ENCODE measurements at regions not wholly inside any gene's neighbourhood (a gene's known extent, or its start where the extent isn't known, plus 50 kb on each side); places are given as distances from the start of the nearest gene placed in this dataset.
A peak's percentile ranks its signal among the peaks of the same experiment; 100 is the strongest.

DNA sequence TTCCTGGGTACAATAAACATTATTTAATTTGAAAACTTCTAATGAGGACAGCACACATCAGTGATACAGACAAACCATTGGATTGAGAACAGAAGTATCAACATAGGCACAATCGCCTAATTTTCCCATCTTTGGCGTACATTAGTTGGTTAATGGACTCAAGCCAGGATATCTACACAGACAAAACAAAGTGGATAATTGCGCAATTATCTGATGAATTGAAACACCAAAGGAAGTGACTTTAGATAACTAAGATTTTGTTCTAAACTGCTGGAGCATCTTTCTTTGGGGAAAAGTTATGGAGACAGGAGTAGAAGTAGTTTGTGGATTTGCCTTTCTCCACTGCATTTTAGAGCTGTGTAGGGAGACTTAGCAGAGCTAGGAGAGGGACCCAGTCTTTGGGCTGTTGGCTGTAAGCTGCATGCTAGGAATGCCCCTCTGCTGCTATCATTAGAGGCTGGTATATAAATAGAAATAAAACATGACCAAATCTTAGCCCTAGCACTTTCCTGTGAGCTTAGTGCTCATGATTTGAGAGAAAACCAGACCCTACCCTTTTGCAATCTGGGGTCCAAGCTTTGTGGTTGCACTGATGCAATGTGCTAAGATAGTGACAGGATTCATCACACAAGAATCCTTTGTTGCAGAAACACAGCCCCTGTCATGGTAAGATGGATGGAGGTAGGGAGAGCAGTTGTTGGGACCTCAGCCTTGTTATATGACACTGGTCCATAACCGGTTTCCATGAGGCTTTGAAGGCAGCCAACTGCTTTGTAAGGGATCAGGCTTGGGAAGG, 264.5 kb upstream of the PIK3C3 start:
- no peak for DNase-seq

DNA sequence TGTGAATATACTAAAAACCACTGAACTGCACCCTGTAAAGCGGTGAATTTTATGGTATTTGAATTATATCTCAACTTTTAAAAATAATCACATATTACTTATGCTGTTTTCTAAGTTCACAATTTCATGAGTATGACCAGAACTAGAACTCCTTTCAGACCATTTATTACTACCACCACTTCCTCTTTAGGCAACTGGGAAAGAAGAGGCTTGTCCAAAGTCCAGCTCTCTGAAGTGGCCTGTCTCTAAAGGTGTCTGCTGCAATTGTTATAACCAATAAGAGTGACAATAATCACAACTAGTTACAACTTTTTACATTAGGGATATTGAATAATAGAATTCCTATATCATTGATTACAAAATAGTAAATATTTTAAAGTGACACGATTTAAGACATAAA, 267.9 kb upstream of the PIK3C3 start:
- no peak for DNase-seq

DNA sequence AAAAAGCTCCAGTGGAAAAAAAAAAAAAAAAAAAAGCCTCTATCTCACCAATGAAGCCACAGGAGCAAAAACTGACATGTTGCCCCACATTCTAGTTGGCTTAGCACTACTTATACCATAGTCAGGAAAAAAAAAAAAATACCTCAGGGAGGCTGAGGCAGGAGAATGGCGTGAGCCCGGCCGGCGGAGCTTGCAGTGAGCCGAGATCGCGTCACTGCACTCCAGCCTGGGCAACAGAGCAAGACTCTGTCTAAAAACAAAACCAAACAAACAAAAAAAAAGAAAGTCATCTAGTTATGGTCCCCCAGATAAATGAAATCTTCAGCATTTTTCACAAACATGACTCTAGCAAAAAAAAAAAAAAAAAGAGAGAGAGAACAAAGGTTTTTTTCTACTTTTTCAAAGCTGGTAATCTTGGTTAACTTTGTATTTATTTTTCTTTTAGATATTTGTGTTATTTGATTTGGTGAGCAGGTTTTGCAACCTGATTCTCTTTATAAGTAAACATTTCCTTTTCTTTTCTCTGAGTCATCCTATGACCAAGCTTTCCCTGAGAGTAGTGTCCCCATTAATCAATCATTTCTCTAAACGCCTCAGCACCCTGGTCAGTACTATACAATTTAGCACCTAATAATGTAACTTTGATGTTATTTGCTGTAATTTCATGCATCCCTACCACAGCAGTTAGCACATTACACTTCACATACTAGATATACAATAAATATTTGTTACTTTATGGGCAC, 273.7 kb upstream of the PIK3C3 start:
- no peak for DNase-seq

DNA sequence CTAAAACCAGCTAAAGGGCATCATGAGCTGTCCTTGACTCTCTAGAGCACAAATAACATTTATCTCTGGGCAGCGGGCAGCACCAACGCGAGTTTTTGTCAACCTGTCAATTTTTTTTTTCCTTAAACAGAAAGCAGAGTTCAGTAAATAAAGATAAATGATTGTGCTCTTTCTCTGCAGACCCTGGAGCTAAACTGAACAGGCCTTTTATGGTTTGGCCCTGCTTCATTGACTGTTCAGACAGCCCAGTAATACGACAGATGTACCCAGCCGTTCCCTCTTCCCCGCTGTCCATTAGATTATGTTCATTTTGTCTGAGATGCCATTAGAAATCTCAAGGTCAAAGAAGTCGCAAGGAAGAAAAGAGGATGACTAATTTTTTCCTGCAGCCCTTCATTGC, 280.5 kb upstream of the PIK3C3 start:
- DNase-seq: no peak

DNA sequence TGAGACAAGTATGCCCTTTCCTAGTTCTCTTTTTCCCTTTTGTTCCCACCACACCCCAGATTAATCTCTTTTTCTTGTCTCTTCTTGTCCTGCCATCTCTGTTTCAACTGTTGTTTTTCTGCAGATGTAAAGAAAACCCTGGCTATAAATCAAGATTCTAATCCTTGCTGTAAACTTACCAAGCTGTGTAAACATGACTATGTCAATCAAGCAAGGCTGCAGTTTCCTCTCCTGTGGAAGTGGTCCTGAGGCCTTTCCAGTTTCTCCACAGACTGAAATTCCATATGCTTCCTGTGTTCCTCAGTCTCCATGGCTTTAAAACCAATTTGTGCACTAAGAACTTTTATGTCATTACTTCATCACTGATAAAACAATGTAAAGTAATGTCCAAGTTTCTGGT, 288.8 kb upstream of the PIK3C3 start:
- DNase-seq: no peak

DNA sequence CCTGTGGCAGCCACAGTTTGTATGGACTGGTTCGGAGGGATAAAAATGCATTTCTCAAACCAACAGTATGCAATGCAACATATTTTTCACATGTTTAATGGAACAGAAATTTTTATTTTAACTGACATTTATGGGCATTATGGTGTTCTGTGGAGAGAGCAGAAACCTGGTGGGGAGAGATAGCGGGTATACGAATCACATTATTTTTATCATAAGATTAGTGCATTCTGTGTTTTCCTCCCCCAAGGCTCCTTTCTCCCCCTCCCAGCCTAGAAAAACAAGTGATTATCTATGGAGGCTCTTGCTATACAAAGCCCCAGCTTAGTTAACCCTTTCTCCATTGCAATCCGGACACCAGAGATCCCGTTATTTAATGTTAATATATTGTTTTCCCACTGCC, 289.8 kb upstream of the PIK3C3 start:
- no peak for DNase-seq

DNA sequence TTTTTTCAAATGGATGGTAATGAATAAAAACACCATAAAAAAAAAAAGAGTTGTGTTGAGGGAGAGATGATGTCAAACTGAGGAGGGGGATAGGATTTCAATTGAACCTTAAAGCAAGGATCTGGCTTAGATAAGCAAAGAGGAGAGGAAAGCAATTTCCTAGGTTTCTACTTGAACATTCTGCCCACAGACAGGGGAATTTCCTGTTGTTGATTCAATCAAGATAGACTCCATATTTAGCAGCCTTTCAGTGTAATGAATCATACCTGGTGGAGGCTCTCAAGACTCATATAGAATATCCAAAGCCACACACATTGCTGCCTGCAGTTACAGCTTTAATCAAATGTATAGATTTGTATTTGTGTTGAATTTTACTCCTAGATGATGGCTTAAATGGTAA, 294.4 kb upstream of the PIK3C3 start:
- no peak for DNase-seq

DNA sequence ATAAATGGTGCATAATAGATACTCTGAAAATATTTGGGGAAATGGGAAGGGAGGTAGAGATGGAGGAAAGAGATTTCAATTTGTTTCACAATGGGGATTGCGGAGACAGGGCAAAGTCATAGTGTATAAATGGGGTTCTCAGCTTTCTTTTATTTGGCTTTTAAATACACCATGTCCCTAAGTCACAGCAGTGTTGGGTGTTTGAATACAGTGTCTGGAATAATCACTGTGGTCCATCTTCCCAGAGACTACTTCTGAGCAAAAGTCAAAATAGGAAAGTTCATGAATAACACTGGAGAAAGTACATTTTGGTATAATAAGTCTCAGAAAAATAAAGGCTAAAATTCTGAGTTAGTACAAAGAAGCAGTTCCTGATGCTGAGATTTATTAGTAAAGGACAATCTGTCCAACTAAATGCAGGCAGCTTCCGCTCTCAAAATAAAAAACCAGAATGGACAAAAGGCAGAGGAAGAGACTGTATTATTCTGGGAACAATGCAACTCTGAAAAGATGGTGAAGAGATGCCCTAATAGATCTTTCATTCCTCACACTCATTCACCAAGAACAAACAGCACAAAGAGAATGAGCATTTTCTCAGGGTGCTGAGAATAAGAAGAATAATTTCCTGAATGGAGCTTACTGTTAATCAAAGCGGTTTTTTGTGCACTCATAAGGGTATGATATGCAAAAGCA, 295.4 kb upstream of the PIK3C3 start:
- no peak for DNase-seq

DNA sequence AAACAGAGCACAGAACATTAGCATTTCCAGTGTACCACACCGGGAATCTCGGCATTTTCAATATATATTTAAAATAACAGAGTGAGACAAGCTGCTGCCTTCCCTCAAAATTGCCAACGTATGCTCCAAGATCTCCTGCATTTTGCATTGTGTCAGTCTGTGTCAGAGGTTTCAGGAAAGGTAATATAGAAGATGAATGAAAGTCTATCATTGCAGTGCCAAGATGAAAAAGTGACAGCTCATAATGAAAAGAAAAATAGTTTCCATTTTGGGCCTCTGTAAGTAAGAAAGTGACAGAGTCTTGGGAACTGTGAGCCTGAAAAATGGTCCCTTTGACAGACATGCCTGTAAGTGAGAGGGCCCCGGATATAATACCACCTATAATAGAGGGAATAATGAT, 297.8 kb upstream of the PIK3C3 start:
- DNase-seq: no peak

DNA sequence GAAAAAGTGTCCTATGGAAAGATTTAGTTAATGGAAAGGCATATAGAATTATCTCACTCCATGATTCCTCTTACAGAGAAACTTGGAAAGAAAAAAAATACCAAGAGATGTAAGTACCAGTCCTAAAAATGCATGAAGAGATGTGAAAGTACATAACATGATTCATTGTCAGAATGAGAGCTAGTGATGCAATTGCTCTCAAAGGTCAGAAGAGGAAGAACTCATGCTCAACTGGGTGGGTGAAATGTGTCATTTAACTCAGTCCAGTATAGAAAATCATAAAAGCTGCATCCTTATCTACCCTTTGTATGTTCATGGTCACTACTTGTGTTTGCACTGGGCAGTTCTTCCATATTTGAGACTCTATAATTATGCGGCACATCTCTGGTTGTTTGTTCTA, 300.0 kb upstream of the PIK3C3 start:
- no peak for DNase-seq

DNA sequence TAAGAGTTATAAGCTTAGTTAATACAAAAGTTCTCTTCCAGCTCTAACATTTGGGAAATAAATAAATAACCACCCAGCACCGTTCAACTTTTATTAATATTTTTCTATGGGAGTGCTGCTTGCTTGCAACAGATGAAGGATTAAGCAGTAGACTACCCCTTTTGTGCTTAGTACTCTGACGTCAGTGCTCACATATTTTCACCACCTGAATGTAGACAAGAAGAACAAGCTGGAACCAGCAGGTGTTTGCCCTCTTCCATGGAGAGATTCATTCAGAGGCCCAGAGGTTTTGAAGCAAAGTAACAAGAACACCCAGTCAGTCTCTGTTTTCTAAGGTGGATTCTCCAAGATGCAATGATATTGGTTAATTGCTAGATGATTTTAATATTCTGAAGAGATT, 307.1 kb upstream of the PIK3C3 start:
- DNase-seq: no peak

DNA sequence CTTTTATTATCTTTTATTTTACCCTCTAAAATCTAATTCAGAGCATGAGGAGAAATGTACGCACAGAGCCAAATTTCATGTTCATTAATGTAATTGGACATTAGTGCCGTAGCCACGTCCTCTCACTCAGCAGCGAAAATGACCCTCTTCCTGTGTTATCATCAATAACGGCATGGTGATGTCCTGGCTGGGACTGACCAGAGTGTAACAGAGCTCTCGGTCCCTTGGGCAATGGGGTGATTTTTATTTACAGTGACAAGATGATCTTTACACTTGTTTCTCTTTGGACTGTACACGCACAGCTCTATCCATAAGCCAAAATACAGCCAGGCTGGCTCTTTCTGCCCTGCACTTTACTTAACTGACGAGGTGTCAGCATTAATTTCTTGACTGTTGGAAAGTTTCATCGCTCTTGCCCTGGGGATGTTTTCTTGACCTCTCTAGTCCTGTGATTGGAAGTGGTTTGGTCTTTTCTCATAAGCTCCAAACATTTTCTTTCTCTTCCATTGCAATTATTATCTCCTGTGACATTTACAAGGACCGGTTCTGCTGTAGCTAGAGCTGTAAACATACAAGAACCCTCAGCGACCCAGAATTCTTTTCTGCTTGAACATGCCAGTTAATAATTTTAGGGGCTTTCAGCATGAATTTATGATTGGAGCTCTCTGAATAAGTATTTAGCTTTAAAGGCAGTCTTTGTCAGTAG, 308.0 kb upstream of the PIK3C3 start:
- no peak for DNase-seq

DNA sequence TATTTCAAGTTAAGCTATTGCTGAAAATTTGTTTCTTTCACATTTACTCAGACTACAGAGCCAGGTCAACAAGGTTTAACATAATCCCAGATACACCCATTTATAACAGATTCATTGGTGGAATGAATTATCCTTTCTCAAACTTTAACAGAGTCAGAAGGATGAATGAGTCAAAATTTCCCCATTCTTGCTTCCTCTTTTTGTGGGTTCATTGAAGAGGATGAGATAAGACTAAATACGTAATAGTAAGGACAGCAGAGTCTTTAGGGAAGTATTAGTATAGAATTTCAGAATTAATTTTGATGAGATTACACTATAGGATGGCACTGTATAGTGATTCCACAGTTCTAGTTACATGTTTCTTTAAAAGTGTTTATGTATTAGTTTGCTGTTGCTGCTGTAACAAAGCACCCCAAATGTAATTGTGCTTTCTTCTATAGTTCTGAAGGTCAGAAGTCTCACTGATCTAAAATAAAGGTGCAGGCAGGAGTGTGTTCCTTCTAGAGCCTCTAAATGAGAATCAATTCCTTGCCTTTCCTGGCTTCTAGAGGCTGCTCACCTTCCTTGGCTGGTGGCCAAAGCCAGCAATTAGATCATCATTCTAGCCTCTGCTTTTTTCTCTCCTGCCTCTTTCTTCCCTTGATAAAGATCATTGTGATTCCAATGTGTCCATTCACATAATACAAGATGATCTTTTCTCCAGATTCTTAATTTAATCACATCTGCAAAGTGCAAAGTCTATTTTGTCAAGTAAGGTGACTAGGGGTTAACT, 309.3 kb upstream of the PIK3C3 start:
- DNase-seq: no peak

DNA sequence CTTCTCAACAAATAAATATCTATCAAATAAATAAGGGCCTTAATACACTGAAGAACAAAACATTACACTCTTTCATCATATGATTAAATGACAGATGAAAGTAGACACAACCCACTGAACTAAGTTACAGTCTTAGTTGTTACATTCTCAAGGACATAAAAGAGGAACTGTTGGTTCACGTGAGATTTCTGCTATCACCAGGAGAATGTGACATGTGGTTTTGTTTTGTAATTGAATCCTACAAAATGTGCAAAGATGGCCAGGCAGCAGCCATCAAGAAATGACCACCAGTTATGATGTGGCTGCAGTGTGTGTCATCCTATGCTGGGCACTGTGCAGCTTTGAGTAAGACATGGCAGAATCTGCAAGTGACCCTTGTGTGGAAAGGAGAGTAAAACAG, 310.6 kb upstream of the PIK3C3 start:
- DNase-seq: no peak

DNA sequence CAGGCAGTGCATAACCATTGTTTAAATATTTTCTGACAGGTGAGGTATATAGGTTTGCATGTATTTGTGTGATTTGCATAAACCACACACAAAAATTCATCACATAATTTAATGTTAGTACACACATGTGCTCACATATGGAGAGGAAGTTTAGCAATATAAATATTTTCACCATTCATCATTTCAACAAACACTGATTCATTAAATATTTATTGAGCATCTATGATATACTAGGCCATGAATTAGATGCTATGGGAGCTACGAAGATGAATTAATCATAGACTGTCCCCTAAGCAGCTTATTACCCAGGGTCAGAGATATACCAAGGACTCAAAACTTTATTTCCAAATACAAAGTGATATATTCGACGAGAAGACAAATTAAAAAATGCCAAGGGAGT, 311.6 kb upstream of the PIK3C3 start:
- DNase-seq: no peak

DNA sequence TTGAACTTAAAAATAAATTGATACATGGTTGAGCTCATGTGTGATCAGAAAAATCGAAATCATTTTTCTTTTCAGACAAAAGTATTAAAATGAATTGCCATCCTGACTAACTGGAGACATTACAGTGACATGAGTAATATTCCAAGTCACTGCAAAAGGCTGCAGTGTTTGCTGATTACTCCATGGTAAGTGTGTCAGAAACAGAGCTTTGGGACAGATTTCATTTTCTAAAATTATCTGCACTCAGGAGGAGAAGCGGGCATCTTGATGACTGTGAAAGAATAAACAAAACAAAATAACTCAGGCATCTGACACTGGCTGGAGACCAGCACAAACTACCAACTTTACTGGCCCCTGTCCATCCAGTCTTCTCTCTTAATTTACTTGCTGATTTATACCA, 312.3 kb upstream of the PIK3C3 start:
- no peak for DNase-seq

DNA sequence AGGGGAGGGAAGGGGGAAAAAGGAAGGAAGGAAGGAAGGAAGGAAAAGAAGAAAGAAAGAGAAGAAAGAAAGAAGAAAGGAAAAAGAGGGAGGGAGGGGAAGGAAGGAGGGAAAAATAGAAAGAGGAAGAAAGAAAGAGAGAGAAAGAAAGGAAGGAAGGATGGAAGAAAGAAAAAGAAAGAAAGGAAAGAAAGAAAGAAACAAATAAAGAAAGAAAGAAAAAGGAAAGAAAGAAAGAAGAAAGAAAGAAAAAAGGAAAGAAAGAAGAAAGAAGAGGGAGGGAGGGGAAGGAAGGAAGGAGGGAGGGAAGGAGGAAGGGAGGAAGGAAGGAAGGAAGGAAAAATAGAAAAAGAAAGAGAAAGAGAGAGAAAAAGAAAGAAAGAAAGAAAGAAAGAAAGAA, 315.8 kb upstream of the PIK3C3 start:
- DNase-seq: no peak

DNA sequence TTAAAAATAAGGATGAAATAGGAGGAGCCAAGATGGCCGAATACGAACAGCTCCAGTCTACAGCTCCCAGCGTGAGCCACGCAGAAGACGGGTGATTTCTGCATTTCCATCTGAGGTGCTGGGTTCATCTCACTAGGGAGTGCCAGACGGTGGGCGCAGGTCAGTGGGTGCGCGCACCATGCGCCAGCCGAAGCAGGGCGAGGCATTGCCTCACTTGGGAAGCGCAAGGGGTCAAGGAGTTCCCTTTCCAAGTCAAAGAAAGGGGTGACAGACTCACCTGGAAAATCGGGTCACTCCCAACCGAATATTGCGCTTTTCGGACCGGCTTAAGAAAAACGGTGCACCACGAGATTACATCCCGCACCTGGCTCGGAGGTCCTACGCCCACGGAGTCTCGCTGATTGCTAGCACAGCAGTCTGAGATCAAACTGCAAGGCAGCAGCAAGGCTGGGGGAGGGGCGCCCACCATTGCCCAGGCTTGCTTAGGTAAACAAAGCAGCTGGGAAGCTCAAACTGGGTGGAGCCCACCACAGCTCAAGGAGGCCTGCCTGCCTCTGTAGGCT, 323.2 kb upstream of the PIK3C3 start:
- peak; percentile 9 for DNase-seq

DNA sequence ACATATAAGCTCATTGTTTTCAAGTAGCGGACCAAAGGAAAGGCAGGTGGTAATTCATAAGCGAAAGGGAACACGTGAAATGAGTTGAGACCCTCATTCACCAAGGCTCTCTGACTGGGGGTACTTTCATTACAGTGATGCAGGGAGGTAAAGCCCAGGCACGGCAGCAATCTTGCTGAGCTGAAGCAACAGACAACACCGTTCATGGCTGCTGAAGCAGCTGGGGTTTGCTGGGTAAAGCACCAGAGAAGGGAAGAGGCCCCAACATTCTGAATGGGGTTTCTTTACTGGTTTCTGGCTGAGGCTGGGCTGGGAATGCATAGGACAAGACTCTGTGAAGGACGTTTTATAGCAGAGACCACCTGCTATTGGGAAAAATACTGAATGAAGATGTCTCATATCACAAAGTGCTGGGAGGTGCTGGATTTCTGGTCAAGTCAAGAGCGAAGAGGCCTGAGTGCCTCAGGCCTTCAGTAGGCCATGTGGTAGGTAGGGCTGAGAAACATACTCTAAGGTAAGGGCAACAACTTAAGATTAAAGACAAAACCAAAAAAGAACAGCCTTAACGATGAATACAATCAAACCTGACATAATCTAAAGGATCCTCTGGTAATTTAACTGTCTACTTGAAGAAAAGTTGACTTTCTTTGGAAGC, 324.7 kb upstream of the PIK3C3 start:
- no peak for DNase-seq

DNA sequence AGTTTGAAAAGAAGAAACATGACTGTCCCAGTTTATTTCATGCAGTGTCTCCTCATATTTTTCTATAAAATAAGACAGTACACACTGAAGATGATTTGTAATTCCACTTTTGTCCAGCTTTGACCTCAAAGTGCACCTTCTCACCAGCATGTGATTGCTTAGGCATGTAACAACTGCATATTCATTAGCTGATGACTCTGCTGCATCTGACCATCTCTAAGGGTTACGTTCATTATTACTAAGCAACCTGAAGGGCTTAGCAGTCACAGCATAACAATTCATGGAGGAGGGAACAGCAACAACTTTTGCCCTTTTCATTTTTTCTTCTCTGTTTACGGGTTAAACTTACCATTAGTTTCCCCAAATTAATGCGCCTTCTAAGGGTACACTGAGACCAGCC, 330.6 kb upstream of the PIK3C3 start:
- no peak for DNase-seq

DNA sequence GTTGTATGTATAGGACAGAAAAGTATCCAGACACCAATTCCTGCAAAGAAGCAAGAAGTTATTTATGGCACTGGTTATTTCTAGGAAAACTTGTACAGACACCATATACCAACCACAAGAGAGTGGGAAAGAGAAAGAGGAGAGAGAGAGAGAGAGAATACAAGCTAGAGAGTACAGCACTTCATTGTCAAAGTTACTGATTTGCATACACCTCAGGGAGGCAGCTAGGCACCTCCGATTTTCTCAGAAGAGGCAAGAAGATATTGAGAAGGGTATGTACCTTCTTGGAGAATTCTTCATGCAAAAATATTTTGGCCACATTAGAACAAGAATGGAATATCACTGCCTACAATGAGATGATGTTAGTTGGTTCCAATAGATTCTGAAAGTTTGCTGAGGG, 333.9 kb upstream of the PIK3C3 start:
- DNase-seq: no peak

DNA sequence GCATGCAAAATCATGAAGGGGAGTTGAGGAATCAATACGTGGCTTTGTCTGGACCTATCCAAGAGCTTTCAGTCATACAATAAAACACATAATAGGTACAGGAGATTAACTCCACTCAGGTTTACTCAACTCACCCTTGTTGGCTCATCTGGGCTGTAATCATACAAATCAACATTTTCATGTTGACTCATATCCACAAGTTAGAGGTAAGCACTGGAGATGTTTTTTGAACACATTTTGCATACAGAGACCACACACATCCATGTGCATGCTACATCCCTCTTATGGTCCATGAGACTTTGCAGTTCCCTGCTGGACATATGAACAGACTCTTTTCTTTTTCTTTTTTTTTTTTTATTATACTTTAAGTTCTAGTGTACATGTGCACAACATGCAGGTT, 336.9 kb upstream of the PIK3C3 start:
- no peak for DNase-seq
